VCaP (cell line): ENCODE measurements at regions not wholly inside any gene's neighbourhood (a gene's known extent, or its start where the extent isn't known, plus 50 kb on each side); places are given as distances from the start of the nearest gene placed in this dataset.

ENCODE experiments used
- H3K27ac ChIP-seq: fragments of 450-650 bp; 2 replicates; pipeline ENCODE4 v1.5.1; 2017
- CTCF ChIP-seq: fragments of 450-650 bp; conservative IDR thresholded peaks from 2 replicates; pipeline ENCODE4 v1.5.1; 2017; ENCODE audit warnings: mild to moderate bottlenecking, moderate library complexity

GRCh38 chr2:189369566-189369965 is 71.7 kb upstream of the WDR75 start:
- no peak for TF ChIP-seq CTCF
- no peak overlapping the region for H3K27ac ChIP-seq

GRCh38 chr2:189370719-189371118 is 70.6 kb upstream of the WDR75 start:
- no peak for TF ChIP-seq CTCF
- no peak overlapping the region for H3K27ac ChIP-seq

- TF ChIP-seq CTCF, result no peak
- H3K27ac ChIP-seq, result no peak overlapping the region
Measured at GRCh38 chr2:189372688-189373257, 68.5 kb upstream of the WDR75 start.

GRCh38 chr2:189374481-189374880 is 66.8 kb upstream of the WDR75 start:
- no peak overlapping the region for H3K27ac ChIP-seq
- TF ChIP-seq CTCF, result no peak

GRCh38 chr2:189375842-189376241 is 65.4 kb upstream of the WDR75 start:
- TF ChIP-seq CTCF, result no peak
- no peak overlapping the region for H3K27ac ChIP-seq

- TF ChIP-seq CTCF, result no peak
- no peak overlapping the region for H3K27ac ChIP-seq
Measured at GRCh38 chr2:189379287-189379630, 62.0 kb upstream of the WDR75 start.

- no peak overlapping the region for H3K27ac ChIP-seq
Measured at GRCh38 chr2:189379731-189380261, 61.5 kb upstream of the WDR75 start.

More at GRCh38 chr2:189379731-189380261, 61.5 kb upstream of the WDR75 start:
- no peak for TF ChIP-seq CTCF
